HG03045 (cell line): ENCODE measurements at regions not wholly inside any gene's neighbourhood (a gene's known extent, or its start where the extent isn't known, plus 50 kb on each side); places are given as distances from the start of the nearest gene placed in this dataset.
"Not testable (repeated sequence)": the region's sequence is repeated elsewhere in the genome, so short reads cannot be mapped to it uniquely, and the experiment has no call there.

Experiments used
- ATAC-seq: cut with Tn5 transposase; IDR thresholded peaks from one replicate; pipeline ENCODE4 v1.9.1; 2021; ENCODE audit warnings: mild to moderate bottlenecking, moderate library complexity; ENCODE audit not compliant: unreplicated experiment

DNA sequence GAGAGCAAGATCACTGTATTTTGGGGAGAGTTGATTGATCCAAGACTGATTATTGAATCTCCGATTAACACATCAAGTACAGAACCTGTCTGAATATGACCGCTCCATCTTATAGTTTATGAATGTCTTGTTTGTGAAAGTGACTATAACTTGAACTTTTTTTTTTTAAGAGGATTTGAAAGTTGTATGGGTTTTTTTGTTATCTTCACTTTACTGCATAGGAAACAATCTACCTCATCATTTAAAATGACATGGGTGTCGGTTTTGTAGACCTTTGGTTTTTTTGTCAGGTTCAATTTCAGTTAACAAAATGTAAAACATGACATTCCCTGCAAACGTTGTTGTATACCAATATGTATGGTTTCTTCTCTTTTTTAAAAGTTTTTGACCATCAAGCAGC lies 103.0 kb upstream of the NUDT6 start:
- no peak for ATAC-seq

DNA sequence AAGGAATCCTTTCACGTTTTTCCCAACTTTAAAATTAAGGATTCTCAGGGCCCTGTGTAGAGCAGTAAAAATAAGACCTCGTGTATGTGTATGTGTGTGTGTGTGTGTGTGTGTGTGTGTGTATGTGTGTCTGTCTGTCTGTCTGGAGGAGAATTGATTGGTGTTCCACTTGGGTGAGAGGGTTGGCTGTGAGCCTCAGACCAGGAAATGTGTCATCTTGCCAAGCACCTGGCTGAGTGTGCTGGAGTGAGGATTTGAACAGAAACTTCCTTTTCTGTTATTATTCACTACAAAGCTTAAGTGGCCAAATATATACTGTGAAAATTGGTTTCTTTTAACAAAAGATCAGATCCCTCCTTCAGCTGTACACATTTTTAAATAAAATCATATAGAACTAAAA lies 103.6 kb upstream of the NUDT6 start:
- not testable (repeated sequence) for ATAC-seq

DNA sequence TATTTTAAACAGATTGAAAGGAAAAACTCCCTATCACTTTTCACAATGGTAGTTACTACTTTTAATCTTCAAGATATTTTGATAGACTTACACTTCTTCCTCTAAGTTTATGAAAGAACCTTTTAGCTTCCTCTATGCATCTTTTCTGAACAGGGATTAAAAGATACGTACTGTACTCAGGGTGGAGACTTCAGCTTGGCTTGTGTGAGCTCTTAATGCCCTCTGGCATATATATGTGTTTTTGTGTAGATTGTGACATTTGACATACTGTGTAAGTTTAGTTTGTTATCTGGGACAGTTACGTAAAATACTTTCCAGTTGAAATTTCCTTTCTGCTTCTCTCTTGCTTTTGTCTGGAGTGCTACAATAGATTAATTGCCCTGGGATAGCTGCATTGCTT lies 109.3 kb upstream of the NUDT6 start:
- ATAC-seq, result no peak

GRCh38 chr4:123034023-123034422 lies 111.6 kb upstream of the NUDT6 start:
- no peak for ATAC-seq

GRCh38 chr4:123035239-123035638 lies 112.8 kb upstream of the NUDT6 start:
- ATAC-seq, result no peak

DNA sequence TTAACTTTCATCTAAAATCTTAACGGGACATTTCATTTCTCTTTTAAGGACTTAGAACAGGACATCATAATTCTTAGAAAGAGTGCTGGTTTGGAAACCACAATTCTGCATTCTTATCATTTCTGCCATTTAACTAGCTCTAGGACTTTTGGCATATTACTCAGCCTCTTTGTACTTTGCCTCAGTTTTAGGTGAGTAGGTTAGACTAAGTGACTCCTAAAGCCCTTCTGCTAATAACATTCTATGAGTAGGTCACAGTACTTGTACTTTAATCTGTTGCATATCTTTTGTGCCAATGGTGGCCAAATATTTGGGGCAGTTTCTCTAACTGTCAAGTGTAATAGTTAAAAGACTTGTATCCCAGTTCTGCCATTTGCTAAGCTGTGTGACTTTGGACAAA lies 115.4 kb upstream of the NUDT6 start:
- no peak for ATAC-seq

GRCh38 chr4:123042095-123042494 lies 119.7 kb upstream of the NUDT6 start:
- no peak for ATAC-seq

GRCh38 chr4:123043013-123043412 lies 120.6 kb upstream of the NUDT6 start:
- no peak for ATAC-seq

GRCh38 chr4:123043793-123044425 lies 121.5 kb upstream of the NUDT6 start:
- no peak for ATAC-seq

- ATAC-seq, result no peak
These were observed 123.7 kb upstream of the NUDT6 start for GRCh38 chr4:123046096-123046495.

- ATAC-seq, result no peak
These were observed 127.6 kb upstream of the NUDT6 start for GRCh38 chr4:123050018-123050417.

DNA sequence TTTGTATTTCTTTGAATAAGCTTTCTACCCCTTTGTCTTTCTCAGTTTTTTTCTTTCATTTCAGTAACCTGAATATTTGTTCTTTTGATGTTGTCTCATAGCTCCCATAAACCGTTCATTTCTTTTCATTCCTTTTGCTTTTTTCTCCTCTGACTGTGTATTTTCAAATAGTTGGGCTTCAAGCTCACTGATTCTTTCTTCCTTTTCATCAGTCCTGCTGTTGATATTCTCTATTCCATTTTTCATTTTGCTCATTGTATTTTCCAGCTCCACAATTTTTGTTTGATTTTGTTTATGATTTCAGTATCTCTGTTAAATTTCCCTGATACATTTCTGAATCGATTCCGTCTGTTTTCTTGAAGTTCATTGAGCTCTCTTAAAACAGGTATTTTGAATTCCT lies 129.6 kb upstream of the NUDT6 start:
- ATAC-seq, result no peak

DNA sequence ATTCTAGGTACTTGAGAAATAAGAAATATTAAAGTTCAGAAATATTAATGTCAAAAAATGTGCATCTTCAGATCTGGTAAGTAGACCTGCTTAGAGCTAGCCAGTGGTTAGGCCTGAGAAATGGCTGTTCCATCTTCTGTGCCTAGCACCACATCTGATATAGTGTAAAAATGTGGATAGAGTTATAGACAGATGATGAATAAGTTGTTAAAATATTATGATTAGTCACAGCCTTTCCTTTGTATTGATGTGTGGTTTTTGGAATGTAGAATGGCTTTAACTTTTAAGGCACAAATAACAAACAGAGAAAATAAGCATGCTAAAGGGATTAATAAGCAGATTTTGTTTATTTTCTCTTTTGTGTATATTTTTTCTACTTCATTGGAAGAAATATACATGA lies 133.5 kb upstream of the NUDT6 start:
- ATAC-seq, result no peak

- ATAC-seq, result no peak
These were observed 137.8 kb upstream of the NUDT6 start for GRCh38 chr4:123060039-123060770.

- no peak for ATAC-seq
These were observed 142.0 kb upstream of the NUDT6 start for GRCh38 chr4:123064390-123064789.

DNA sequence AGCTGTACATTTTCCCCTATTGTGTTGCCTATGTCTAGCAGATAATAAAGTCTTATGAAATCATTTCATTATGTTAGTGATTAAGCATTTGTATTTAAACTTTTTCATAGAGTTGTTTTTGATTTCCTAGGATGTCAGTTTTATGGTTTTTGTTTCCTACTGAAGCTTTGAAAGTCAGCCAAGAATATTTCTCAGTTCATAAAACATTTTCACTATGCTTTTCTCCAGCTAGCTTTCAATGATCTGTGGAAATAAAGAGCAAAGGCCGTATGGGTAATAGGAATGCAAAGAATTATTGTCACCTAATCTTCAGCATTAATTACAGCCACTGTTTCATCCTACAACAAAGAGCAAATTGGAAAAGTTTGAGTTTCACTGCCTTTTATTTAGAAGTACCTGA lies 145.7 kb upstream of the NUDT6 start:
- ATAC-seq, result no peak

DNA sequence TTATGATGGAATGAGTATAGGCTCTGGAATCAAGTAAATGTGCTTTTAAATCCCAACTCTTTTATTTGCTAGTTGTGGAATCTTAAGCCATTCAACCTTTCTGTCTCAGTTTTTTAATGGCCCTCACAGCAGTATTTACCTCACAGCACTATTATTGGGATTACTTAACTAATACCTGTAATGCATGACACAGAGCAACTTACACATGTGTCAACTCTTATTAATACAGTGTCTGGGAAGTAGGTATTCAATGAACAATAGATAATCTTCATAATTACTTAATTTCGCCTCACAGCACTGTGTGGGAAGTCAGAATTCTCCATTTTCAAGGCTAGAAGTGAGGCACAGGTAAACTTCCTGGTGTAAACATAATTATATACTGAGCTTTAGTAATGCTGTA lies 149.7 kb upstream of the NUDT6 start:
- no peak for ATAC-seq

DNA sequence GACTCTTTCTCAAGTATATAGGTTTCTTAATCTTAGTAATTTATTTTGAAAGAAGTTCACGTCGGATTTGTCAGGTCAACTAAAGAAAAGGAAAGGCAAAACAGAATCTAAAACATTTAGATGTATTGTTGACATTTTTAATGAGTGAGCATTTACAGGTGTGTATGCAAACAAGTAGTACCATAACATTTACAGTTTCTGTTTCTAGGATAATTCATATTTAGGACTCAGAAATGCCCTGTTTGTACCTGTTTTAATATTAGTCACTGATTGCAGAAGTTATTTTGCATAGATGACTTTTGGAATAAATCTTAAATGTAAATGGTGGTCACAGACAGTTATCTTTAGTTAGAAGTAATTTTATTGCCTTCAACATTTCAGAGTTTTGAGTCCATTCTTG lies 151.3 kb upstream of the NUDT6 start:
- no peak for ATAC-seq

GRCh38 chr4:123077330-123077729 lies 154.9 kb upstream of the NUDT6 start:
- ATAC-seq, result no peak

GRCh38 chr4:123081971-123082370 lies 159.6 kb upstream of the NUDT6 start:
- no peak for ATAC-seq

DNA sequence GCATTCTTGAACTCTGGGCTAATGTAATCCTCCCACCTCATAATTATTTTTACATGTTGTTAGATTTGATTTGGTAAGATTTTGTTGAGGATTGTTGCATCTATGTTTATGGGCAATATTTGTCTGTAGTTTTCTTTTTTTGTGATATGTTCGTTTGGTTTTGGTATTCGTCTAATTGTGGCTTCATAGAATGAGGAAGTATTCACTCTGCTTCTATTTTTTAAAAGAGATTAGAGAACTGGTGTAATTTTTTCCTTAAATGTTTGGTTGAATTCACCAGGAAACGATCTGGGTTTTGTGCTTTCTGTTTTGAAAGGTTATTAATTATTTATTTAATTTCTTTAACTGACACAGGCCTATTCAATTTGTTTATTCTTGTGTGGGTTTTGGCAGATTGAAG lies 161.2 kb upstream of the NUDT6 start:
- no peak for ATAC-seq

DNA sequence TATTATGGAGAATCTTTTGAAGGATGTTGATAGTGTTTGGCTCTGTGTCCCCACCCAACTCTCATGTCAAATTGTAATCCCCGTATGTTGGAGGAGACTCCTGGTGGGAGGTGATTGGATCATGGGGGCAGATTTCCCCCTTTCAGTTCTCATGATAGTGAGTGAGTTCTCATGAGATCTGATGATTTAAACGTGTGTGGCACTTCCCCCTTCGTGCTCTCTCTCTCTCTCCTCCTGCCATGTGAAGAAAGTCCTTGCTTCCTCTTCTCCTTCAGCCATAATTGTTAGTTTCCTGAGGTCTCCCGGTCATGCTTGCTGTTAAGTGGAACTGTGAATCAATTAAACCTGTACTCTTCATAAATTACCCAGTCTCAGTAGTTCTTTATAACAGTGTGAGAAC lies 166.1 kb upstream of the NUDT6 start:
- ATAC-seq, result no peak

DNA sequence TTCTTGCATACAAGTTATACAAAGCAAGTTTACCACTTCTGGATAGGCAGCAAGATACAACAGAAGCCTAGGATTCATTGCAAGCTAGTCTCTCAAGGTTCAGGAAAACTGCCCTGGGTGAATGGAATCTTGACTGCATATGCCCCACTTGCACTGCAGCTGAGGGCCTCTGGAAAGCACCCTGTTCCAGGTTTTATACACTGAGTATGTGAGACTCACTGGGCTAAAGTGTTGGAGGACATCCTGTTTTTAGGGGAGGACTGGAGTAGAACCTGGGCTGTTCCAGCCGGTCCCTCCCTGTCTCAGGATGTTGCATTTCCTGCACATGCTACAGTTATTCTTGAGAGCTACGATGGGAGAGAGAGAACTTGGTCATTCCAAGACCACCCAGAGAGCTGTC lies 168.5 kb upstream of the NUDT6 start:
- no peak for ATAC-seq
